GM12874 (cell line): ENCODE measurements at regions not wholly inside any gene's neighbourhood (a gene's known extent, or its start where the extent isn't known, plus 50 kb on each side); places are given as distances from the start of the nearest gene placed in this dataset.

ENCODE experiments used
- TF ChIP-seq, protein P1 (sequence below): IDR thresholded peaks from 2 replicates; pipeline ENCODE4 v1.5.1; 2011; ENCODE audit warnings: low read depth, mild to moderate bottlenecking, control low read depth, low read length, moderate library complexity; ENCODE audit not compliant: insufficient read depth

DNA sequence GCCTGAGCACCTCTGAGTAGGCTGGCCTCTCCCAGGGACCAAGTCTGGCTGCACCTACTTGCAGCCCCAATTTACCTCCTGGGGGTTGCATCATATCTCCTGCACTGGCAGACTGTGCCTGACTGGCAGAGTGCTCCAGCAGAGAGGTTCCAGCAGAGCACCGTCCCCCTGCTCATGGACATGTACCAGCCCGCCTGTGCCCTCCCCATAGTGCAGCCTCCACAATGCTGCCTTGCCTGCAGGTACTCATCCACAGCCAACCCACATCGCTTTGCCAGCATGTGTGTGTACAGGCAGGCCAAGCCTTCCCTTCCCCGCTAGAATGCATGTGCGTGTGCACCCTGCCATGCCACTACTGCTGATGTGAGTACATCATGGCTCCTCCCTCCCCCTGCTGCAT lies 105.5 kb upstream of the NPSR1 start:
- TF ChIP-seq, protein P1, sequence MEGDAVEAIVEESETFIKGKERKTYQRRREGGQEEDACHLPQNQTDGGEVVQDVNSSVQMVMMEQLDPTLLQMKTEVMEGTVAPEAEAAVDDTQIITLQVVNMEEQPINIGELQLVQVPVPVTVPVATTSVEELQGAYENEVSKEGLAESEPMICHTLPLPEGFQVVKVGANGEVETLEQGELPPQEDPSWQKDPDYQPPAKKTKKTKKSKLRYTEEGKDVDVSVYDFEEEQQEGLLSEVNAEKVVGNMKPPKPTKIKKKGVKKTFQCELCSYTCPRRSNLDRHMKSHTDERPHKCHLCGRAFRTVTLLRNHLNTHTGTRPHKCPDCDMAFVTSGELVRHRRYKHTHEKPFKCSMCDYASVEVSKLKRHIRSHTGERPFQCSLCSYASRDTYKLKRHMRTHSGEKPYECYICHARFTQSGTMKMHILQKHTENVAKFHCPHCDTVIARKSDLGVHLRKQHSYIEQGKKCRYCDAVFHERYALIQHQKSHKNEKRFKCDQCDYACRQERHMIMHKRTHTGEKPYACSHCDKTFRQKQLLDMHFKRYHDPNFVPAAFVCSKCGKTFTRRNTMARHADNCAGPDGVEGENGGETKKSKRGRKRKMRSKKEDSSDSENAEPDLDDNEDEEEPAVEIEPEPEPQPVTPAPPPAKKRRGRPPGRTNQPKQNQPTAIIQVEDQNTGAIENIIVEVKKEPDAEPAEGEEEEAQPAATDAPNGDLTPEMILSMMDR, result no peak

- TF ChIP-seq, protein P1, result no peak
These were observed 100.0 kb upstream of the NPSR1 start for GRCh38 chr7:34558022-34558421.

DNA sequence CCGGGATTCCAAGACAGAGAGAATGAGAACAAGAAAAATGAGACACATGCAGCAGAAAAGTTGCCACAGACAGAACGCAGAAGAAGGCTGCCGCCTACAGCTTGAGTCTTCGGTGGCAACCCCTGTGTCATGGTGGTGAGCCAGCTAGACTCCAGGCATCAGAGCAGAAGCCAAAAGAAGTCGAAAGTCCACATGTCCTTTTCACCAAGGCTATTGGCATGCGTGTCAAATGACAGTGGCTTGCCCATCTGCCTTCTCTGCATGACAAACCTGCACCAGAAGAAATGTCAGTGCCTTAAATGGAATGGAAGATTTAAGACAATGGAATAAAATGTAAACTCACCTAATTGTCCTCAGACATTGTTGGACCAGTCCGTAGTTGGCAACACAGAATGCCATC lies 93.9 kb upstream of the NPSR1 start:
- TF ChIP-seq, protein P1, result no peak

DNA sequence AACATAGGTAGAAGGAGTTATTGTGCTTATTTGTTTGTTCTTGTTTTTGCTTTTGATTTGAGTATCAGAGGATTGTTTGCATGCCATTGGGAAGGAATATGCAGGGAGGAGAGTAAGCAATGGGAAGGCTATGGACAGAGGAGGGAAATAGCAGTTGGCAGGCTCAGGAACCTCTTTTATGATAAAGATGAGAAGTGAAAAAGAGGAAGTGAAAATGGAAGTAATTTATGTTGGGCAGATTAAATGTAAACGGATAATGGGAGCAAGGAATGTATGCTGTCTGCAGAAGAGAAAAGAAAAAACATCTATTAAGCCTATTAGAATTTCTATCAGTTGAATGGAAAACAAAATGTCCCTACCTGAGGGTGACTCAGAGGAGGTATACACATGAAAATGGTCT lies 90.1 kb upstream of the NPSR1 start:
- TF ChIP-seq, protein P1, result no peak

- TF ChIP-seq, protein P1, result no peak
These were observed 87.9 kb upstream of the NPSR1 start for GRCh38 chr7:34569975-34570699.

GRCh38 chr7:34575006-34575405 lies 83.0 kb upstream of the NPSR1 start:
- TF ChIP-seq, protein P1, result no peak

DNA sequence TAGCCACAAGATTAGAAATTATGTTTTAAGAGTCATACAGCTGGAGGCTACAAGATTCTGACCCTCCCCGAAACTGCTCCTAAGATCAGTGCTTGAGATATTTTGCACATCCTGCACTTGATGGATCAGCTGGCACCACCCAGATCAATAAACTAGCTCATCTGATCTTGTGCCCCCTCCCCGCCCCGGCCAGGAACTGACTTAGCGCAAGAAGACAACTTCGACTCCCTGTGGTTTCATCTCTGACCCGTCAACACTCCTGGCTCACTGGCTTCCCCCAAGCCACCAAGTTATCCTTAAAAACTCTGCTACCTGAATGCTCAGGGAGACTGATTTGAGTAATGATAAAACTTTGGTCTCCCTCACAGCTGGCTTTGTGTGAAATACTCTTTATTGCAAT lies 73.5 kb upstream of the NPSR1 start:
- TF ChIP-seq, protein P1, result no peak
